Liver (tissue), 3 donors: ENCODE measurements at regions not wholly inside any gene's neighbourhood (a gene's known extent, or its start where the extent isn't known, plus 50 kb on each side); places are given as distances from the start of the nearest gene placed in this dataset.

Experiments
- GABPA ChIP-seq, 2 donors: IDR thresholded peaks in 1 of 2; conservative IDR thresholded peaks in 1 of 2; 2 replicates each; pipeline ENCODE4 v1.6.1; 2016; ENCODE audit warnings: antibody characterized with exemption in 2 of 2, mild to moderate bottlenecking in 1 of 2, moderate library complexity in 1 of 2
- RAD21 ChIP-seq, 2 donors: IDR thresholded peaks; 2 replicates each; pipeline ENCODE4 v1.6.1; 2016; ENCODE audit warnings: antibody characterized with exemption in 2 of 2, mild to moderate bottlenecking in 2 of 2
- YY1 ChIP-seq: IDR thresholded peaks from 2 replicates; pipeline ENCODE4 v1.6.1; 2016; ENCODE audit warnings: antibody characterized with exemption, mild to moderate bottlenecking
- TF ChIP-seq, protein P1 (sequence below): fragments of 150-350 bp; IDR thresholded peaks from 2 replicates; pipeline ENCODE4 v1.5.1; 2017; ENCODE audit warnings: improper control_type of control experiment, low read depth, low read length; ENCODE audit not compliant: missing input control
- donor health status: healthy.
- donor health status: healthy.

DNA sequence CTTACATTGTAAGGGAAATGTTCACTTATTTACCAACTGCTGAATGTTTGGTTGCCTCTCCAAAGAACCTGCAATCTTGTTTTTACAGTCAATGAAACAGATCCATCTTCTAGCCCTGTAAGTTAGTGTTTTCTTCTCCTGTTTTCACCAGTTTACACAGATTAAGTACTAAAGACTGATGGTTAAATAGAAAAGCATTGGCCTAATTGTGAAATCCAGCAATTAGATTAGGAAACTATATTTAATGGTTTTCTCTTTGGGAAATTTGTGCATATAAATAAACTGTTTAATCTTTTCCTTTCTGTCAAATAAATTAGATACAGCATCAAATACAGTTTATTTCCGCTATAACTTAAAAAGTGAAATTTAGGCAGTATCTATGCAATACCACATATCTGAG is 247.9 kb upstream of the MEF2C start:
- TF ChIP-seq, protein P1, sequence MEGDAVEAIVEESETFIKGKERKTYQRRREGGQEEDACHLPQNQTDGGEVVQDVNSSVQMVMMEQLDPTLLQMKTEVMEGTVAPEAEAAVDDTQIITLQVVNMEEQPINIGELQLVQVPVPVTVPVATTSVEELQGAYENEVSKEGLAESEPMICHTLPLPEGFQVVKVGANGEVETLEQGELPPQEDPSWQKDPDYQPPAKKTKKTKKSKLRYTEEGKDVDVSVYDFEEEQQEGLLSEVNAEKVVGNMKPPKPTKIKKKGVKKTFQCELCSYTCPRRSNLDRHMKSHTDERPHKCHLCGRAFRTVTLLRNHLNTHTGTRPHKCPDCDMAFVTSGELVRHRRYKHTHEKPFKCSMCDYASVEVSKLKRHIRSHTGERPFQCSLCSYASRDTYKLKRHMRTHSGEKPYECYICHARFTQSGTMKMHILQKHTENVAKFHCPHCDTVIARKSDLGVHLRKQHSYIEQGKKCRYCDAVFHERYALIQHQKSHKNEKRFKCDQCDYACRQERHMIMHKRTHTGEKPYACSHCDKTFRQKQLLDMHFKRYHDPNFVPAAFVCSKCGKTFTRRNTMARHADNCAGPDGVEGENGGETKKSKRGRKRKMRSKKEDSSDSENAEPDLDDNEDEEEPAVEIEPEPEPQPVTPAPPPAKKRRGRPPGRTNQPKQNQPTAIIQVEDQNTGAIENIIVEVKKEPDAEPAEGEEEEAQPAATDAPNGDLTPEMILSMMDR: no peak
- TF ChIP-seq GABPA (IDR thresholded peaks at IDR 0.05 in 1 of 2, conservative IDR thresholded peaks at IDR 0.05 in 1 of 2) (no peak), YY1 (no peak), RAD21 (IDR thresholded peaks at IDR 0.05) (no peak)
